ENCODE measurements at regions not wholly inside any gene's neighbourhood (a gene's known extent, or its start where the extent isn't known, plus 50 kb on each side); places are given as distances from the start of the nearest gene placed in this dataset.

- Histone ChIP-seq H2AFZ (ENCODE audit: insufficient read depth, low read length, poor library complexity) (no peak overlapping the region), H3K27me3 (ENCODE audit: insufficient read depth, low read length) (no peaks in the 10 kb centered on the region), H3K4ac (ENCODE audit: low read depth, low read length) (no peak overlapping the region), H3K4me3 (ENCODE audit: low read depth, low read length) (no peak overlapping the region), H3K14ac (ENCODE audit: low read length) (no peak overlapping the region), H2BK5ac (ENCODE audit: low read depth, low read length, poor library complexity) (no peak overlapping the region), H3K27ac (ENCODE audit: low read depth, low read length) (no peak overlapping the region), H2BK120ac (ENCODE audit: insufficient read depth, low read length, poor library complexity) (no peak overlapping the region), H3K18ac (ENCODE audit: low read length) (no peak overlapping the region), H3K4me1 (ENCODE audit: control insufficient read depth in 1 of 2, insufficient read depth in 2 of 2, low read length in 2 of 2) (no peaks in the 10 kb centered on the region), H3K4me2 (ENCODE audit: low read length) (no peak overlapping the region), H3K9me3 (ENCODE audit: insufficient read depth, low read depth, low read length) (no peaks in the 10 kb centered on the region), H4K8ac (ENCODE audit: low read depth, low read length) (no peak overlapping the region), H2BK12ac (ENCODE audit: low read length) (no peak overlapping the region), H3K79me1 (ENCODE audit: low read length) (no peaks in the 10 kb centered on the region), H3K23ac (ENCODE audit: low read length) (no peak overlapping the region), H2AK5ac (ENCODE audit: low read length) (no peak overlapping the region), H3K36me3 (ENCODE audit: control insufficient read depth in 1 of 2, insufficient read depth in 2 of 2, low read length in 2 of 2) (no peaks in the 10 kb centered on the region), H4K91ac (ENCODE audit: low read depth, low read length) (no peak overlapping the region), H3K9ac (ENCODE audit: low read length) (no peak overlapping the region), H3K79me2 (ENCODE audit: control insufficient read depth, insufficient read depth, low read length, poor library complexity) (no peaks in the 10 kb centered on the region), H4K12ac (ENCODE audit: low read depth, low read length) (no peak overlapping the region)
- DNase-seq = peak; percentile 10 to 41
- no CpG with 5 or more reads among the region's 4 CpGs for WGBS (ENCODE audit: extremely low coverage, insufficient coverage, insufficient read length)
Measured at GRCh38 chr2:51222106-51222505, 190.2 kb upstream of the NRXN1 start.

- no peak overlapping the region for H4K12ac ChIP-seq (ENCODE audit: low read depth, low read length)
- H3K14ac ChIP-seq (ENCODE audit: low read length) = no peak overlapping the region
- H3K4me1 ChIP-seq (ENCODE audit: control insufficient read depth in 1 of 2, insufficient read depth in 2 of 2, low read length in 2 of 2) = no peaks in the 10 kb centered on the region
- H3K27ac ChIP-seq (ENCODE audit: low read depth, low read length) = no peak overlapping the region
- no peak overlapping the region for H3K23ac ChIP-seq (ENCODE audit: low read length)
- H3K4me2 ChIP-seq (ENCODE audit: low read length) = no peak overlapping the region
- no peak overlapping the region for H4K91ac ChIP-seq (ENCODE audit: low read depth, low read length)
- no peaks in the 10 kb centered on the region for H3K27me3 ChIP-seq (ENCODE audit: insufficient read depth, low read length)
- H2BK12ac ChIP-seq (ENCODE audit: low read length) = no peak overlapping the region
- no peak overlapping the region for H2BK5ac ChIP-seq (ENCODE audit: low read depth, low read length, poor library complexity)
- no peak overlapping the region for H3K4ac ChIP-seq (ENCODE audit: low read depth, low read length)
- no peak overlapping the region for H3K9ac ChIP-seq (ENCODE audit: low read length)
- no peaks in the 10 kb centered on the region for H3K9me3 ChIP-seq (ENCODE audit: insufficient read depth, low read depth, low read length)
- no peak overlapping the region for H3K4me3 ChIP-seq (ENCODE audit: low read depth, low read length)
- no peaks in the 10 kb centered on the region for H3K36me3 ChIP-seq (ENCODE audit: control insufficient read depth in 1 of 2, insufficient read depth in 2 of 2, low read length in 2 of 2)
- no peak overlapping the region for H4K8ac ChIP-seq (ENCODE audit: low read depth, low read length)
- H3K79me1 ChIP-seq (ENCODE audit: low read length) = no peaks in the 10 kb centered on the region
- no peak overlapping the region for H2BK120ac ChIP-seq (ENCODE audit: insufficient read depth, low read length, poor library complexity)
- no peak for DNase-seq
- H3K18ac ChIP-seq (ENCODE audit: low read length) = no peak overlapping the region
- no peak overlapping the region for H2AFZ ChIP-seq (ENCODE audit: insufficient read depth, low read length, poor library complexity)
- H3K79me2 ChIP-seq (ENCODE audit: control insufficient read depth, insufficient read depth, low read length, poor library complexity) = no peaks in the 10 kb centered on the region
- H2AK5ac ChIP-seq (ENCODE audit: low read length) = no peak overlapping the region
Measured at GRCh38 chr2:51220606-51221005, 188.7 kb upstream of the NRXN1 start.

GRCh38 chr2:51220080-51220479 lies 188.1 kb upstream of the NRXN1 start:
- no peak overlapping the region for H3K23ac ChIP-seq (ENCODE audit: low read length)
- H3K79me1 ChIP-seq (ENCODE audit: low read length) = no peaks in the 10 kb centered on the region
- no peak overlapping the region for H3K14ac ChIP-seq (ENCODE audit: low read length)
- H3K4me1 ChIP-seq (ENCODE audit: control insufficient read depth in 1 of 2, insufficient read depth in 2 of 2, low read length in 2 of 2) = no peaks in the 10 kb centered on the region
- H2AK5ac ChIP-seq (ENCODE audit: low read length) = no peak overlapping the region
- no peak overlapping the region for H3K27ac ChIP-seq (ENCODE audit: low read depth, low read length)
- H4K12ac ChIP-seq (ENCODE audit: low read depth, low read length) = no peak overlapping the region
- H3K36me3 ChIP-seq (ENCODE audit: control insufficient read depth in 1 of 2, insufficient read depth in 2 of 2, low read length in 2 of 2) = no peaks in the 10 kb centered on the region
- no peaks in the 10 kb centered on the region for H3K27me3 ChIP-seq (ENCODE audit: insufficient read depth, low read length)
- no peak overlapping the region for H3K4ac ChIP-seq (ENCODE audit: low read depth, low read length)
- no peaks in the 10 kb centered on the region for H3K79me2 ChIP-seq (ENCODE audit: control insufficient read depth, insufficient read depth, low read length, poor library complexity)
- H2BK120ac ChIP-seq (ENCODE audit: insufficient read depth, low read length, poor library complexity) = no peak overlapping the region
- no peak overlapping the region for H3K4me3 ChIP-seq (ENCODE audit: low read depth, low read length)
- no peak overlapping the region for H3K4me2 ChIP-seq (ENCODE audit: low read length)
- H2BK12ac ChIP-seq (ENCODE audit: low read length) = no peak overlapping the region
- no peak overlapping the region for H4K91ac ChIP-seq (ENCODE audit: low read depth, low read length)
- no peak overlapping the region for H2BK5ac ChIP-seq (ENCODE audit: low read depth, low read length, poor library complexity)
- DNase-seq = no peak
- H3K9me3 ChIP-seq (ENCODE audit: insufficient read depth, low read depth, low read length) = no peaks in the 10 kb centered on the region
- H2AFZ ChIP-seq (ENCODE audit: insufficient read depth, low read length, poor library complexity) = no peak overlapping the region
- H3K18ac ChIP-seq (ENCODE audit: low read length) = no peak overlapping the region
- WGBS (ENCODE audit: extremely low coverage, insufficient coverage, insufficient read length) = no CpG with 5 or more reads among the region's 2 CpGs
- H4K8ac ChIP-seq (ENCODE audit: low read depth, low read length) = no peak overlapping the region
- no peak overlapping the region for H3K9ac ChIP-seq (ENCODE audit: low read length)

GRCh38 chr2:51219468-51219867 lies 187.5 kb upstream of the NRXN1 start:
- Histone ChIP-seq H3K27me3 (ENCODE audit: insufficient read depth, low read length) (no peaks in the 10 kb centered on the region), H2BK120ac (ENCODE audit: insufficient read depth, low read length, poor library complexity) (no peak overlapping the region), H3K4ac (ENCODE audit: low read depth, low read length) (no peak overlapping the region), H3K18ac (ENCODE audit: low read length) (no peak overlapping the region), H3K4me2 (ENCODE audit: low read length) (no peak overlapping the region), H4K8ac (ENCODE audit: low read depth, low read length) (no peak overlapping the region), H3K9ac (ENCODE audit: low read length) (no peak overlapping the region), H2BK5ac (ENCODE audit: low read depth, low read length, poor library complexity) (no peak overlapping the region), H2AFZ (ENCODE audit: insufficient read depth, low read length, poor library complexity) (no peak overlapping the region), H3K79me1 (ENCODE audit: low read length) (no peaks in the 10 kb centered on the region), H2AK5ac (ENCODE audit: low read length) (no peak overlapping the region), H3K4me3 (ENCODE audit: low read depth, low read length) (no peak overlapping the region), H2BK12ac (ENCODE audit: low read length) (no peak overlapping the region), H3K14ac (ENCODE audit: low read length) (no peak overlapping the region), H3K9me3 (ENCODE audit: insufficient read depth, low read depth, low read length) (no peaks in the 10 kb centered on the region), H4K91ac (ENCODE audit: low read depth, low read length) (no peak overlapping the region), H3K23ac (ENCODE audit: low read length) (no peak overlapping the region), H3K79me2 (ENCODE audit: control insufficient read depth, insufficient read depth, low read length, poor library complexity) (no peaks in the 10 kb centered on the region), H3K27ac (ENCODE audit: low read depth, low read length) (no peak overlapping the region), H3K4me1 (ENCODE audit: control insufficient read depth in 1 of 2, insufficient read depth in 2 of 2, low read length in 2 of 2) (no peaks in the 10 kb centered on the region), H3K36me3 (ENCODE audit: control insufficient read depth in 1 of 2, insufficient read depth in 2 of 2, low read length in 2 of 2) (no peaks in the 10 kb centered on the region), H4K12ac (ENCODE audit: low read depth, low read length) (no peak overlapping the region)
- WGBS (ENCODE audit: extremely low coverage, insufficient coverage, insufficient read length) = no CpG with 5 or more reads among the region's 4 CpGs
- peak; percentile 16 to 41 for DNase-seq

Data from trophoblast cell (in vitro differentiated cells and primary cell).